ENCODE measurements at regions not wholly inside any gene's neighbourhood (a gene's known extent, or its start where the extent isn't known, plus 50 kb on each side); places are given as distances from the start of the nearest gene placed in this dataset.
A peak's percentile ranks its signal among the peaks of the same experiment; 100 is the strongest.

DNA sequence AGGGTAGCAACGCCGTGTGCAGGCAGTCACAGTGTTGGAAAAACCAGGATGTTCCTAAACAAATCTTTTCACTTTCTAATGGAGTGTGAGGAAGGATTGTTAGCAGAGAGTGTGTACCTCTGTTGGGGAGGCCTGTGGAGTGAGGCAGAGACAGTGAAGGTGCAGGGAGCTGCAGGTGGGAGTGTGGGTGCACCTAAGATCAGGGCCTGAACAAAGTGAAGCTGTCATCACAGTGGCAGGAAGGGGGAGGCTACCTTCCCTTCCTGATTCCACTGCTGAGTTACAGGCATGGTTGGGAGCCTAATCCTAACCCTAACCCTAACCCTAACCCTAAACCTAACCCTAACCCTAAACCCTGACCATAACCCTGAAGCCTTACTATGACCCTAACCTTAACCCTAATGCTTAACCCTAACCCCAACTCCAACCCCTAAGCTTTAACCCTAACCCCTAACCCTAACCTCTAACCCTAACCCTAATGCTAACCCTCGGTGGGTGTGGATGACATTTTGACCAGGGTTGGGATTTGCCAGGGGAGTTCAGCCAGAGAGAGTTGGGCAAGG is 158.8 kb upstream of the KLF6 start:
- Histone ChIP-seq H3K27ac (no peak overlapping the region), H3K36me3 (no peaks in the 10 kb centered on the region), H3K9me3 (no peaks in the 10 kb centered on the region), H3K4me1 (peaks cover 0 to 10% of the 10 kb centered on the region in 2 donors), H3K27me3 (no peaks in the 10 kb centered on the region), H3K4me3 (no peak overlapping the region)
- peak; percentile 23 for DNase-seq (ENCODE audit: low spot score)
- TF ChIP-seq, protein P1, sequence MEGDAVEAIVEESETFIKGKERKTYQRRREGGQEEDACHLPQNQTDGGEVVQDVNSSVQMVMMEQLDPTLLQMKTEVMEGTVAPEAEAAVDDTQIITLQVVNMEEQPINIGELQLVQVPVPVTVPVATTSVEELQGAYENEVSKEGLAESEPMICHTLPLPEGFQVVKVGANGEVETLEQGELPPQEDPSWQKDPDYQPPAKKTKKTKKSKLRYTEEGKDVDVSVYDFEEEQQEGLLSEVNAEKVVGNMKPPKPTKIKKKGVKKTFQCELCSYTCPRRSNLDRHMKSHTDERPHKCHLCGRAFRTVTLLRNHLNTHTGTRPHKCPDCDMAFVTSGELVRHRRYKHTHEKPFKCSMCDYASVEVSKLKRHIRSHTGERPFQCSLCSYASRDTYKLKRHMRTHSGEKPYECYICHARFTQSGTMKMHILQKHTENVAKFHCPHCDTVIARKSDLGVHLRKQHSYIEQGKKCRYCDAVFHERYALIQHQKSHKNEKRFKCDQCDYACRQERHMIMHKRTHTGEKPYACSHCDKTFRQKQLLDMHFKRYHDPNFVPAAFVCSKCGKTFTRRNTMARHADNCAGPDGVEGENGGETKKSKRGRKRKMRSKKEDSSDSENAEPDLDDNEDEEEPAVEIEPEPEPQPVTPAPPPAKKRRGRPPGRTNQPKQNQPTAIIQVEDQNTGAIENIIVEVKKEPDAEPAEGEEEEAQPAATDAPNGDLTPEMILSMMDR (IDR thresholded peaks at IDR 0.05): no peak

DNA sequence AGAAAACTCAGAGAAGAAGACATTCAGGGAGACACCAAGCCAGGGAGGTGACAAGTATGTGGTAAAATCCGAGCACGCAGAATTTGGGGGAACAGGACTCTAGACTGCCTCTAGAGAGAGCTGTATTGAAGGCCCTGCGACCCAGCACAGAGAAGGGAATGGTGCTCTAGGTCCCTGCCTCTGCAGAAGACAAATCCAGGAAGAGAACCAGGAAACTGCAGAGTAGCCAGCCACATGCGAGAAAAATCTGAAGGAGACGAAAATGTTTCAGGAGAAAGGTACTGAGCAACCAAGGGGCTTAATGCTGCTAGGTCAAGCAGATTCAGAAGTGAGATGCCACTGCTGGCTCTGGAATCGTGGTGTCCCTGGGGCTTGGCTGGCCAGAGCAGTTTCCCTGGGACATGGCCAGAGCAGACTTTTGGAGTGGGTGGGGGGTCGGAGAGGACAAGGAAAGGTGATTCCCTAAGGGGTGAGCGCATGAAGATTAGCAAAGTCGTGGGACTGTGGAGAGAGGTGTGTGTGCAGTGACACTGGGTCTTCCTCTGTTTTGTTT is 158.0 kb upstream of the KLF6 start:
- H3K4me3 ChIP-seq: no peak overlapping the region
- H3K27me3 ChIP-seq: no peaks in the 10 kb centered on the region
- H3K4me1 ChIP-seq: peaks cover 0 to 10% of the 10 kb centered on the region in 2 donors
- TF ChIP-seq, protein P1 (IDR thresholded peaks at IDR 0.05): no peak
- H3K9me3 ChIP-seq: no peaks in the 10 kb centered on the region
- H3K27ac ChIP-seq: no peak overlapping the region
- DNase-seq (ENCODE audit: low spot score): peak; percentile 56
- H3K36me3 ChIP-seq: no peaks in the 10 kb centered on the region

DNA sequence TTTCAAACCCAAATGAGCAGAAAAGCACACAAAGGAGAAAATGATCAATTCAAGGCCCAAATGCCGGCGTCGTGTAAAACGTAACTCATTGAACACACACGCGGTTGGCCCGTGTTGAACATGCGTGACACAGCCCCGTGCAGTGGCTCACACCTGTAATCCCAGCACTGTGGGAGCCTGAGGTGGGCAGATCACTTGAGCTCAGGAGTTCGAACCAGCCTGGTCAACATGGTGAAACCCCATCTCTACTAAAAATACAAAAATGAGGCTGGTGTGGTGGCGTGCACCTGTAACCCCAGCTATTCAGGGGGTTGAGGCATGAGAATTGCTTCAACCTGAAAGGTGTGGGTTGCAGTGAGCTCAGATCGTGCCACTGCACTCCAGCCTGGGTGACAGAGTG is 156.7 kb upstream of the KLF6 start:
- H3K27me3 ChIP-seq: no peaks in the 10 kb centered on the region
- no peak overlapping the region for H3K27ac ChIP-seq
- TF ChIP-seq, protein P1 (IDR thresholded peaks at IDR 0.05): no peak
- no peak overlapping the region for H3K4me3 ChIP-seq
- H3K36me3 ChIP-seq: no peaks in the 10 kb centered on the region
- H3K4me1 ChIP-seq: peaks cover 0 to 10% of the 10 kb centered on the region in 2 donors
- H3K9me3 ChIP-seq: no peaks in the 10 kb centered on the region
- DNase-seq (ENCODE audit: low spot score): no peak

DNA sequence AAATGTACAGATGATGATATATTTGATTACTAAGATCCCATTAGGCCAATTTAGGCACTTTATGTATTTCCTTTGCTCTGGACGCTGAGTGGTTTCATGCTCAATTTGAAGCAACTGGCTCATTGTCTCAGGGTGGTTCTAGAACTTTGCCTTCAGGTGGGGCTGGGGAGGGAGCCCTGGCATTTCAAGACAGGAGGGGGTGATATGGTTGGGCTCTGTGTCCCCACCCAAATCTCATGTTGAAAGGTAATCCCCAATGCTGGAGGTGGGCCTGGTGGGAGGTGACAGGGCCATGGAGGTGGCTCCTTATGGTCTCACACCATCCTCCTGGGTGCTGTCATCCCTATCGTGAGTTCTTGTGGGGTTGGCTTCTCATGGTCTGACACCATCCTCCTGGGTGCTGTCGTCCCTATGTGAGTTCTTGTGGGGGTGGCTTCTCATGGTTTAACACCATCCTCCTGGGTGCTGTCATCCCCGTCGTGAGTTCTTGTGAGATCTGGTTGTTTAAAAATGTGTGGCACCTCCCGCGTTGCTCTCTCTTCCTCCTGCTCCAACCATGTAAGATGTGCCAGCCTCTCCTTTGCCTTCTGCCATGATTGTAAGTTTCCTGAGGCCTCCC is 151.5 kb upstream of the KLF6 start:
- TF ChIP-seq, protein P1 (IDR thresholded peaks at IDR 0.05): no peak
- Histone ChIP-seq H3K4me1 (peaks cover 0 to 11% of the 10 kb centered on the region in 2 donors), H3K27me3 (no peaks in the 10 kb centered on the region), H3K27ac (peak overlapping the region; percentile 66 to 74), H3K9me3 (no peaks in the 10 kb centered on the region), H3K4me3 (no peak overlapping the region), H3K36me3 (no peaks in the 10 kb centered on the region)
- DNase-seq (ENCODE audit: low spot score): no peak

DNA sequence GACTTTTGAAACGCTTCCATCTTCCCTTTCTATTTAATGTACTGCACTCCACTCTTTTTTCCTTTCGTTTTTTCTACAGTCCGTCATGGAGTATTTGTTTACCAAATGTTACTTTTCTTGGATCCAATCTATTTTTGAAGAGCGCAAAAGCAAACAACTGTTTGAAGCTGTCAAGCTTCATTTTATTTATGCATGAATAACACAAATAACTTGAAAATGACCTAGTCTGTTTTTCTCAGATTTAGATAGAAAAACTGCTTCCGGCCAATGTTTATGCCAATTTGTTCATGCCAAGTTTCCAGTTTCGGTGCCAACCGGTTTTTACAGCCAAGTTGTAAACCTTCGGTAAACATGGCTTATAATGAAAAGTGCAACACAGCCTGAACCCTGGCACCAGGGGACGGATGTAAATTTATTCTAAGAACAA is 150.9 kb upstream of the KLF6 start:
- DNase-seq (ENCODE audit: low spot score): no peak
- Histone ChIP-seq H3K27me3 (no peaks in the 10 kb centered on the region), H3K36me3 (no peaks in the 10 kb centered on the region), H3K27ac (peak overlapping the region; percentile 66 to 74), H3K4me1 (peaks cover 0 to 11% of the 10 kb centered on the region in 2 donors), H3K9me3 (no peaks in the 10 kb centered on the region), H3K4me3 (no peak overlapping the region)
- TF ChIP-seq, protein P1 (IDR thresholded peaks at IDR 0.05): no peak

Data from right atrium auricular region (tissue), 2 donors.